HG02870 (cell line): ENCODE measurements at regions not wholly inside any gene's neighbourhood (a gene's known extent, or its start where the extent isn't known, plus 50 kb on each side); places are given as distances from the start of the nearest gene placed in this dataset.

ENCODE experiments used
- ATAC-seq: cut with Tn5 transposase; IDR thresholded peaks from one replicate; pipeline ENCODE4 v1.9.1; 2021; ENCODE audit warnings: mild to moderate bottlenecking, moderate library complexity; ENCODE audit not compliant: unreplicated experiment

GRCh38 chr12:9260931-9261330, 52.7 kb upstream of the PZP start:
- ATAC-seq: no peak

- ATAC-seq: no peak
These were observed 50.5 kb upstream of the PZP start for GRCh38 chr12:9258676-9259075.
